ENCODE measurements at regions not wholly inside any gene's neighbourhood (a gene's known extent, or its start where the extent isn't known, plus 50 kb on each side); places are given as distances from the start of the nearest gene placed in this dataset.

GRCh38 chr6:26175428-26176181 lies 88.4 kb downstream of the HFE start:
- no peak for TF ChIP-seq CTCF (IDR thresholded peaks at IDR 0.05)
- ATAC-seq (ENCODE audit: low FRiP score) (no peak), DNase-seq (ENCODE audit: low spot score) (no peak)

- no peak for ATAC-seq (ENCODE audit: low FRiP score)
- no peak for TF ChIP-seq CTCF (IDR thresholded peaks at IDR 0.05)
- DNase-seq (ENCODE audit: low spot score), result no peak
Measured at GRCh38 chr6:26179675-26180074, 92.4 kb downstream of the HFE start.

GRCh38 chr6:26180346-26180745 lies 93.1 kb downstream of the HFE start:
- ATAC-seq (ENCODE audit: low FRiP score), result no peak
- no peak for DNase-seq (ENCODE audit: low spot score)
- TF ChIP-seq CTCF (IDR thresholded peaks at IDR 0.05), result no peak

GRCh38 chr6:26183237-26183580 lies 96.0 kb downstream of the HFE start:
- DNase-seq (ENCODE audit: low spot score) (no peak), ATAC-seq (ENCODE audit: low FRiP score) (no peak)

GRCh38 chr6:26183581-26184366 lies 96.5 kb downstream of the HFE start:
- no peak for TF ChIP-seq CTCF (IDR thresholded peaks at IDR 0.05)
- DNase-seq (ENCODE audit: low spot score) (no peak), ATAC-seq (ENCODE audit: low FRiP score) (peak; percentile 78)

More at GRCh38 chr6:26183237-26183580, 96.0 kb downstream of the HFE start:
- no peak for TF ChIP-seq CTCF (IDR thresholded peaks at IDR 0.05)

- no peak for TF ChIP-seq CTCF (IDR thresholded peaks at IDR 0.05)
- DNase-seq (ENCODE audit: low spot score) (no peak), ATAC-seq (ENCODE audit: low FRiP score) (no peak)
Measured at GRCh38 chr6:26184367-26184891, 97.2 kb downstream of the HFE start.

Measured in omental fat pad (tissue), 3 donors.